ENCODE measurements at regions not wholly inside any gene's neighbourhood (a gene's known extent, or its start where the extent isn't known, plus 50 kb on each side); places are given as distances from the start of the nearest gene placed in this dataset.
"Not testable (repeated sequence)": the region's sequence is repeated elsewhere in the genome, so short reads cannot be mapped to it uniquely, and the experiment has no call there.

DNA sequence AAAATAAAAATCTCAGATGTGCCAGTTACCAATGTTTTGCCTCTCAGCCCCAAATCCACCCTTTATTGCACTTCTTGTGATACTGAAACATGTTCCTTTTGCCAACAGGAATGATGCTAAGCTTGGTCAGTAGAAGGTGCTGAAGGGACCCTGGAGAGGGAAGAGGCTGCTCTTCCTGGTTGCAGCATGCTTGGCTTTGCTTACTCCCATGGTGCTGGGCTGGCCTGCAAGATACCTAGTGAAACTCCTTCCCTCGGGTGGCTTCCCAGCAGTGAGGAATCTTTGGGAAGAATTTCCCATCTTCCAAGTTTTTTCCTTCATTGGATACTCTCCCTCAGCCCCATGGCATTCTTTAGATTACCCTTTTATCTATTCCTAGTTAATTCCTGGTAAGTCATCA, 151.8 kb upstream of the TGFBR2 start:
- peaks cover 0 to 5% (median 0%) of the 10 kb centered on the region in 4 experiments for H3K4me1 ChIP-seq (ENCODE audit: control extremely low read depth in 1 of 4, control insufficient read depth in 4 of 4, insufficient read depth in 4 of 4, low read length in 3 of 4)
- no peaks in the 10 kb centered on the region for H3K9me3 ChIP-seq (ENCODE audit: control extremely low read depth in 1 of 5, control insufficient read depth in 4 of 5, insufficient read depth in 2 of 5, low read depth in 1 of 5, low read length in 4 of 5)
- no peak overlapping the region for H3K27ac ChIP-seq (ENCODE audit: insufficient read depth in 1 of 2, low read depth in 1 of 2, low read length in 2 of 2, poor library complexity in 1 of 2, severe bottlenecking in 2 of 2)
- POLR2A ChIA-PET: no interaction called here
- CTCF ChIA-PET: interaction anchor here (1.4 kb wide), 1 partner anchor 13 kb away, joined by 3 read pairs; no protein-coding TSS in a partner anchor
- H3K4me3 ChIP-seq (ENCODE audit: control insufficient read depth in 1 of 7, extremely low read depth in 1 of 7, insufficient read depth in 4 of 7, low read depth in 2 of 7, low read length in 6 of 7): no peak overlapping the region
- no peak for DNase-seq
- H3K36me3 ChIP-seq (ENCODE audit: control insufficient read depth in 4 of 4, insufficient read depth in 4 of 4, low read length in 3 of 4): no peaks in the 10 kb centered on the region
- whole genome bisulfite sequencing (ENCODE audit: insufficient coverage): 100% methylated on average over 1 of the region's 1 CpG
- no peaks in the 10 kb centered on the region for H3K27me3 ChIP-seq (replicated peaks in 2 of 5; ENCODE audit: control insufficient read depth in 4 of 5, insufficient read depth in 5 of 5, low read length in 4 of 5)

- H3K9me3 ChIP-seq (ENCODE audit: control extremely low read depth in 1 of 5, control insufficient read depth in 4 of 5, insufficient read depth in 2 of 5, low read depth in 1 of 5, low read length in 4 of 5); POLR2A ChIA-PET; H3K36me3 ChIP-seq (ENCODE audit: control insufficient read depth in 4 of 4, insufficient read depth in 4 of 4, low read length in 3 of 4); H3K4me3 ChIP-seq (ENCODE audit: control insufficient read depth in 1 of 7, extremely low read depth in 1 of 7, insufficient read depth in 4 of 7, low read depth in 2 of 7, low read length in 6 of 7); H3K27me3 ChIP-seq (replicated peaks in 2 of 5; ENCODE audit: control insufficient read depth in 4 of 5, insufficient read depth in 5 of 5, low read length in 4 of 5); H3K4me1 ChIP-seq (ENCODE audit: control extremely low read depth in 1 of 4, control insufficient read depth in 4 of 4, insufficient read depth in 4 of 4, low read length in 3 of 4); DNase-seq; H3K27ac ChIP-seq (ENCODE audit: insufficient read depth in 1 of 2, low read depth in 1 of 2, low read length in 2 of 2, poor library complexity in 1 of 2, severe bottlenecking in 2 of 2): not testable (repeated sequence)
- CTCF ChIA-PET: interaction anchor here (1.4 kb wide), 1 partner anchor 14 kb away, joined by 3 read pairs; no protein-coding TSS in a partner anchor
- WGBS (ENCODE audit: insufficient coverage): 80% methylated on average over 1 of the region's 4 CpGs
These were observed 151.3 kb upstream of the TGFBR2 start for GRCh38 chr3:30455112-30455511.

DNA sequence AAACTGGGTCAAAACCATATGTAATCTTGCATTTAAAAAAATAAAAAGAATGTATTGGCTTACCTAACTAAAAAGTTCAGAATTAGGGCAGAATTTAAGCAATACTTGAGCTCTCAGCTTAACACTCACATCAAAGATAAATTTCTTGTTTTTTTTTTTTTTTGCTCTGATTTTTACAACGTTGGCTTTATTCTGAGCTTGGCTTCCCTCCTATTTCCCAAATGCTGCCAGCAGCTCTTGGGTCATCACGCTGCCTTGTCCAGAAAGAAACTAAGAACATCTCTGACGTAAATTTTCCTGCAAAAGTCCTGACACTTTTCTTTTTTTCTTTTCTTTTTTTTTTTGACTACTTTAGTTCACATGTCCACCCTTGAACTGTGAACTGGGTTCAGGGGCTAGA, 150.6 kb upstream of the TGFBR2 start:
- H3K4me3 ChIP-seq (ENCODE audit: control insufficient read depth in 1 of 7, extremely low read depth in 1 of 7, insufficient read depth in 4 of 7, low read depth in 2 of 7, low read length in 6 of 7): no peak overlapping the region
- H3K27ac ChIP-seq (ENCODE audit: insufficient read depth in 1 of 2, low read depth in 1 of 2, low read length in 2 of 2, poor library complexity in 1 of 2, severe bottlenecking in 2 of 2): no peak overlapping the region
- POLR2A ChIA-PET: no interaction called here
- 92% methylated on average over 2 of the region's 3 CpGs for WGBS (ENCODE audit: insufficient coverage)
- peaks cover 0 to 3% (median 0%) of the 10 kb centered on the region in 5 experiments for H3K9me3 ChIP-seq (ENCODE audit: control extremely low read depth in 1 of 5, control insufficient read depth in 4 of 5, insufficient read depth in 2 of 5, low read depth in 1 of 5, low read length in 4 of 5)
- H3K27me3 ChIP-seq (replicated peaks in 2 of 5; ENCODE audit: control insufficient read depth in 4 of 5, insufficient read depth in 5 of 5, low read length in 4 of 5): no peaks in the 10 kb centered on the region
- H3K36me3 ChIP-seq (ENCODE audit: control insufficient read depth in 4 of 4, insufficient read depth in 4 of 4, low read length in 3 of 4): no peaks in the 10 kb centered on the region
- peaks cover 0 to 5% (median 0%) of the 10 kb centered on the region in 4 experiments for H3K4me1 ChIP-seq (ENCODE audit: control extremely low read depth in 1 of 4, control insufficient read depth in 4 of 4, insufficient read depth in 4 of 4, low read length in 3 of 4)
- no peak for DNase-seq
- CTCF ChIA-PET: no interaction called here

- DNase-seq: no peak
- WGBS (ENCODE audit: insufficient coverage): no CpG with 5 or more reads among the region's 2 CpGs
- H3K27ac ChIP-seq (ENCODE audit: insufficient read depth in 1 of 2, low read depth in 1 of 2, low read length in 2 of 2, poor library complexity in 1 of 2, severe bottlenecking in 2 of 2): no peak overlapping the region
- ChIA-PET POLR2A (no interaction called here), CTCF (interaction anchor here (1.0 kb wide), 1 partner anchor 76 kb away, joined by 3 read pairs; no protein-coding TSS in a partner anchor)
- peaks cover 0 to 5% (median 0%) of the 10 kb centered on the region in 4 experiments for H3K4me1 ChIP-seq (ENCODE audit: control extremely low read depth in 1 of 4, control insufficient read depth in 4 of 4, insufficient read depth in 4 of 4, low read length in 3 of 4)
- no peaks in the 10 kb centered on the region for H3K27me3 ChIP-seq (replicated peaks in 2 of 5; ENCODE audit: control insufficient read depth in 4 of 5, insufficient read depth in 5 of 5, low read length in 4 of 5)
- H3K4me3 ChIP-seq (ENCODE audit: control insufficient read depth in 1 of 7, extremely low read depth in 1 of 7, insufficient read depth in 4 of 7, low read depth in 2 of 7, low read length in 6 of 7): no peak overlapping the region
- peaks cover 0 to 3% (median 0%) of the 10 kb centered on the region in 5 experiments for H3K9me3 ChIP-seq (ENCODE audit: control extremely low read depth in 1 of 5, control insufficient read depth in 4 of 5, insufficient read depth in 2 of 5, low read depth in 1 of 5, low read length in 4 of 5)
- no peaks in the 10 kb centered on the region for H3K36me3 ChIP-seq (ENCODE audit: control insufficient read depth in 4 of 4, insufficient read depth in 4 of 4, low read length in 3 of 4)
These were observed 150.1 kb upstream of the TGFBR2 start for GRCh38 chr3:30456264-30456663.

GRCh38 chr3:30457081-30457480, 149.3 kb upstream of the TGFBR2 start:
- H3K4me1 ChIP-seq (ENCODE audit: control extremely low read depth in 1 of 4, control insufficient read depth in 4 of 4, insufficient read depth in 4 of 4, low read length in 3 of 4): peaks cover 0 to 5% (median 0%) of the 10 kb centered on the region in 4 experiments
- no peak overlapping the region for H3K27ac ChIP-seq (ENCODE audit: insufficient read depth in 1 of 2, low read depth in 1 of 2, low read length in 2 of 2, poor library complexity in 1 of 2, severe bottlenecking in 2 of 2)
- DNase-seq: no peak
- H3K36me3 ChIP-seq (ENCODE audit: control insufficient read depth in 4 of 4, insufficient read depth in 4 of 4, low read length in 3 of 4): no peaks in the 10 kb centered on the region
- no peaks in the 10 kb centered on the region for H3K27me3 ChIP-seq (replicated peaks in 2 of 5; ENCODE audit: control insufficient read depth in 4 of 5, insufficient read depth in 5 of 5, low read length in 4 of 5)
- H3K4me3 ChIP-seq (ENCODE audit: control insufficient read depth in 1 of 7, extremely low read depth in 1 of 7, insufficient read depth in 4 of 7, low read depth in 2 of 7, low read length in 6 of 7): no peak overlapping the region
- ChIA-PET CTCF (interaction anchor here (1.0 kb wide), 1 partner anchor 75 kb away, joined by 3 read pairs; no protein-coding TSS in a partner anchor), POLR2A (no interaction called here)
- WGBS (ENCODE audit: insufficient coverage): no CpG with 5 or more reads among the region's 1 CpG
- peaks cover 0 to 3% (median 0%) of the 10 kb centered on the region in 5 experiments for H3K9me3 ChIP-seq (ENCODE audit: control extremely low read depth in 1 of 5, control insufficient read depth in 4 of 5, insufficient read depth in 2 of 5, low read depth in 1 of 5, low read length in 4 of 5)

GRCh38 chr3:30457726-30458125, 148.7 kb upstream of the TGFBR2 start:
- 100% methylated on average over 1 of the region's 1 CpG for WGBS (ENCODE audit: insufficient coverage)
- ChIA-PET CTCF (interaction anchor here (0.9 kb wide), 1 partner anchor 158 kb away, joined by 3 read pairs; no protein-coding TSS in a partner anchor), POLR2A (no interaction called here)
- DNase-seq: no peak
- H3K4me3 ChIP-seq (ENCODE audit: control insufficient read depth in 1 of 7, extremely low read depth in 1 of 7, insufficient read depth in 4 of 7, low read depth in 2 of 7, low read length in 6 of 7): no peak overlapping the region
- H3K4me1 ChIP-seq (ENCODE audit: control extremely low read depth in 1 of 4, control insufficient read depth in 4 of 4, insufficient read depth in 4 of 4, low read length in 3 of 4): peaks cover 0 to 5% (median 0%) of the 10 kb centered on the region in 4 experiments
- peaks cover 0 to 3% (median 0%) of the 10 kb centered on the region in 5 experiments for H3K9me3 ChIP-seq (ENCODE audit: control extremely low read depth in 1 of 5, control insufficient read depth in 4 of 5, insufficient read depth in 2 of 5, low read depth in 1 of 5, low read length in 4 of 5)
- no peaks in the 10 kb centered on the region for H3K36me3 ChIP-seq (ENCODE audit: control insufficient read depth in 4 of 4, insufficient read depth in 4 of 4, low read length in 3 of 4)
- H3K27me3 ChIP-seq (replicated peaks in 2 of 5; ENCODE audit: control insufficient read depth in 4 of 5, insufficient read depth in 5 of 5, low read length in 4 of 5): no peaks in the 10 kb centered on the region
- H3K27ac ChIP-seq (ENCODE audit: insufficient read depth in 1 of 2, low read depth in 1 of 2, low read length in 2 of 2, poor library complexity in 1 of 2, severe bottlenecking in 2 of 2): no peak overlapping the region

- peaks cover 0 to 3% (median 0%) of the 10 kb centered on the region in 5 experiments for H3K9me3 ChIP-seq (ENCODE audit: control extremely low read depth in 1 of 5, control insufficient read depth in 4 of 5, insufficient read depth in 2 of 5, low read depth in 1 of 5, low read length in 4 of 5)
- H3K27ac ChIP-seq (ENCODE audit: insufficient read depth in 1 of 2, low read depth in 1 of 2, low read length in 2 of 2, poor library complexity in 1 of 2, severe bottlenecking in 2 of 2): no peak overlapping the region
- no peaks in the 10 kb centered on the region for H3K27me3 ChIP-seq (replicated peaks in 2 of 5; ENCODE audit: control insufficient read depth in 4 of 5, insufficient read depth in 5 of 5, low read length in 4 of 5)
- CTCF ChIA-PET: interaction anchor here (0.9 kb wide), 1 partner anchor 158 kb away, joined by 3 read pairs; no protein-coding TSS in a partner anchor
- POLR2A ChIA-PET: interaction anchor here (0.6 kb wide), 1 partner anchor 59 kb away, joined by 3 read pairs; no protein-coding TSS in a partner anchor
- 86% methylated on average over 1 of the region's 1 CpG for WGBS (ENCODE audit: insufficient coverage)
- H3K4me3 ChIP-seq (ENCODE audit: control insufficient read depth in 1 of 7, extremely low read depth in 1 of 7, insufficient read depth in 4 of 7, low read depth in 2 of 7, low read length in 6 of 7): no peak overlapping the region
- no peaks in the 10 kb centered on the region for H3K36me3 ChIP-seq (ENCODE audit: control insufficient read depth in 4 of 4, insufficient read depth in 4 of 4, low read length in 3 of 4)
- no peak for DNase-seq
- peaks cover 0 to 2% (median 0%) of the 10 kb centered on the region in 4 experiments for H3K4me1 ChIP-seq (ENCODE audit: control extremely low read depth in 1 of 4, control insufficient read depth in 4 of 4, insufficient read depth in 4 of 4, low read length in 3 of 4)
These were observed 147.8 kb upstream of the TGFBR2 start for GRCh38 chr3:30458376-30459171.

All from common myeloid progenitor, CD34-positive (primary cell).